Heart right ventricle (tissue), 16 donors: ENCODE measurements at regions not wholly inside any gene's neighbourhood (a gene's known extent, or its start where the extent isn't known, plus 50 kb on each side); places are given as distances from the start of the nearest gene placed in this dataset.

Experiments
- ATAC-seq, 8 donors: fragments of 200-7000 bp; cut with Tn5 transposase; one replicate each; pipeline ENCODE4 v1.9.1; 2020; ENCODE audit warnings: mild to moderate bottlenecking in 8 of 8, moderate library complexity in 8 of 8, moderate number of reproducible peaks in 1 of 8
- DNase-seq, 2 donors: peaks; one replicate each; pipeline ENCODE4 v3.0.0-alpha.2; 2020
- H3K27ac ChIP-seq, 10 donors: fragments of 200-600 bp; sonication (generic) in 2 of 10; one replicate each; pipeline versions ENCODE4 v1.5.0 to v1.8.0; 2020 to 2022; ENCODE audit warnings: mild to moderate bottlenecking in 3 of 10
- H3K27me3 ChIP-seq, 7 donors: fragments of 200-600 bp; one replicate each; pipeline ENCODE4 v1.8.0; 2021 to 2022; ENCODE audit warnings: mild to moderate bottlenecking in 2 of 7
- H3K36me3 ChIP-seq, 9 donors: fragments of 200-600 bp; sonication (generic) in 1 of 9; one replicate each; pipeline versions ENCODE4 v1.5.0 to v1.8.0; 2020 to 2022; ENCODE audit warnings: mild to moderate bottlenecking in 2 of 9
- H3K4me1 ChIP-seq, 9 donors: fragments of 200-600 bp; sonication (generic) in 1 of 9; one replicate each; pipeline versions ENCODE4 v1.5.0 to v1.8.0; 2020 to 2022; ENCODE audit warnings: mild to moderate bottlenecking in 4 of 9
- H3K4me3 ChIP-seq, 10 donors: fragments of 200-600 bp; sonication (generic) in 2 of 10; one replicate each; pipeline versions ENCODE4 v1.5.0 to v1.8.0; 2020 to 2022; ENCODE audit warnings: mild to moderate bottlenecking in 7 of 10, moderate library complexity in 2 of 10
- H3K9me3 ChIP-seq, 11 donors: fragments of 200-600 bp in 10 of 11; sonication (generic) in 2 of 11; one replicate each; pipeline versions ENCODE4 v1.5.0 to v1.8.0; 2013 to 2022; ENCODE audit warnings: mild to moderate bottlenecking in 2 of 11, control low read depth in 1 of 11, moderate library complexity in 1 of 11
- WGBS, 2 donors: extraction: QIAGEN DNeasy Blood & Tissue Kit; methylation state at CpG; one replicate each; pipeline ENCODE4 v1.1.7; 2013; ENCODE audit warnings: inconsistent platforms in 1 of 2; 5-methylcytosine and 5-hydroxymethylcytosine counted together
- intact Hi-C, 10 donors: fragments of 100-400 bp; cut with DNase I; formaldehyde crosslinking; loops; one replicate each; pipeline versions ENCODE4 v1.11.1 to v1.14.2; 2022
- TF ChIP-seq, protein P1 (sequence below), 9 donors: fragments of 200-600 bp; sonication (generic) in 2 of 9; IDR thresholded peaks; one replicate each; pipeline versions ENCODE4 v1.5.0 to v1.8.0; 2021 to 2022; ENCODE audit warnings: antibody characterized with exemption in 9 of 9, mild to moderate bottlenecking in 5 of 9, moderate library complexity in 1 of 9
- donor health status: Arrhythmogenic right ventricular cardiomyopathy.
- donor health status: ischemic (EF 13 %, LVEDD 7.1; RV severe dilation, severe dysfunction).
- donor health status: healthy with polysubstance abuse.
- donor health status: DM: no; HTN: yes; CAD: no.
- donor health status: DM: no; HTN: no; CAD: no.
- donor health status: ischemic (EF 25% LVEDD 6.9; RV normal size, moderate dysfunction).
- donor health status: ischemic (EF 25% LVEDD 5.7; RV mildly dilated, moderate dysfunction).
- donor health status: healthy.
- donor health status: DM: yes; HTN: yes; CAD: no.
- donor health status: Ischemic cardiomyopathy.
- donor health status: ischemic (EF 35%, LVEDD 5.7; RV mildly dilated, moderate dysfunction).
- donor health status: nonischemic (EF 11% LVEDD 7.7; RV severe dilation, severe dysfunction).
- donor health status: DM: yes; HTN: yes; CAD: no.
- donor health status: PGD.
- donor health status: ischemic (EF 29% LVEDD 5.4; RV normal size, mild dysfunction).
- donor health status: nonischemic (EF 23%, LVEDD 6.1; RV moderate dilation, normal function).

DNA sequence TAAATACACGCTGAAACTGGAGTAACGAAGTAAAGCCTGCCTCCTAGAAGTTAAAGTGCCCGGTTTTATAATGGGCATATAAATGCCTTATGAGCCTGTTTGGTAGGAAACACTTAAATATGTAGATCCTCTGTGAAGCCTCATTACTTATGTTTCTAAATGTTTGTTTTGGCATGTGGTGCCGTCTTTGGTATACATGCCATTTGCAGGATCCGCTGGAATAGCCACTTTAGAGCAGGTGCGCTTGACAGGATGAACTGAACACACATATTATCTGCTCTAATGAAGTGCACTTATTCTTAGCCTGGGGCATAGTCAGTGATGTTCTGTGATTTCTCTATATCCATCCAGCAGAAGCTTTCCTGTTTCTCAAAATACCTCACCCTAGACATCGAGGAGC lies 778.1 kb upstream of the WWC1 start:
- H3K27me3 ChIP-seq = peaks cover 0 to 12% (median 0%) of the 10 kb centered on the region in 7 donors
- TF ChIP-seq, protein P1, sequence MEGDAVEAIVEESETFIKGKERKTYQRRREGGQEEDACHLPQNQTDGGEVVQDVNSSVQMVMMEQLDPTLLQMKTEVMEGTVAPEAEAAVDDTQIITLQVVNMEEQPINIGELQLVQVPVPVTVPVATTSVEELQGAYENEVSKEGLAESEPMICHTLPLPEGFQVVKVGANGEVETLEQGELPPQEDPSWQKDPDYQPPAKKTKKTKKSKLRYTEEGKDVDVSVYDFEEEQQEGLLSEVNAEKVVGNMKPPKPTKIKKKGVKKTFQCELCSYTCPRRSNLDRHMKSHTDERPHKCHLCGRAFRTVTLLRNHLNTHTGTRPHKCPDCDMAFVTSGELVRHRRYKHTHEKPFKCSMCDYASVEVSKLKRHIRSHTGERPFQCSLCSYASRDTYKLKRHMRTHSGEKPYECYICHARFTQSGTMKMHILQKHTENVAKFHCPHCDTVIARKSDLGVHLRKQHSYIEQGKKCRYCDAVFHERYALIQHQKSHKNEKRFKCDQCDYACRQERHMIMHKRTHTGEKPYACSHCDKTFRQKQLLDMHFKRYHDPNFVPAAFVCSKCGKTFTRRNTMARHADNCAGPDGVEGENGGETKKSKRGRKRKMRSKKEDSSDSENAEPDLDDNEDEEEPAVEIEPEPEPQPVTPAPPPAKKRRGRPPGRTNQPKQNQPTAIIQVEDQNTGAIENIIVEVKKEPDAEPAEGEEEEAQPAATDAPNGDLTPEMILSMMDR (IDR thresholded peaks at IDR 0.05) = no peak
- H3K4me1 ChIP-seq = no peaks in the 10 kb centered on the region
- no peak for ATAC-seq
- no peaks in the 10 kb centered on the region for H3K36me3 ChIP-seq
- no peak overlapping the region for H3K4me3 ChIP-seq
- DNase-seq = no peak
- no peak overlapping the region for H3K27ac ChIP-seq
- no peaks in the 10 kb centered on the region for H3K9me3 ChIP-seq
- 62% methylated on average over 7 of the region's 7 CpGs for WGBS, 2 donors
- intact Hi-C loops = no loop called here

DNA sequence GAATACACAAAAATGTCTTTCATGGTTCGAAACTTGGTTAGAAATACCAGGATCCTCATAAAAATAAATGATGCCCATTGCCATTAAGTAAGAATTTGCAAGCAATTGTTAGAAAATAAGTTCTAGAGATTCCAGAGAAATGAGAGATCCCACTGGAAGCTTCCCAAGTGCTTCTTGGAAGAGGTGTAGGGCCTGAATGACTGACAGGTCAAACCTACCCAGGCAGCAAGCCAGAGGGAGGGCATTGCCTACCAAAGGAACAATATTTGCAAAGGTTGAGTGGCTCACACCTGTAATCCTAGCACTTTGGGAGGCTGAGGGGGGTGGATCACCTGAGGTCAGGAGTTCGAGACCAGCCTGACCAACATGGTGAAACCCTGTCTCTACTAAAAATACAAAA lies 777.0 kb upstream of the WWC1 start:
- Histone ChIP-seq H3K27me3 (peaks cover 0 to 3% (median 0%) of the 10 kb centered on the region in 7 donors), H3K27ac (no peak overlapping the region), H3K36me3 (no peaks in the 10 kb centered on the region), H3K4me3 (no peak overlapping the region), H3K9me3 (no peaks in the 10 kb centered on the region), H3K4me1 (no peaks in the 10 kb centered on the region)
- TF ChIP-seq, protein P1 (IDR thresholded peaks at IDR 0.05) = no peak
- WGBS, 2 donors = 84 to 87% methylated on average over 2 of the region's 2 CpGs
- intact Hi-C loops = no loop called here
- DNase-seq = no peak
- no peak for ATAC-seq

DNA sequence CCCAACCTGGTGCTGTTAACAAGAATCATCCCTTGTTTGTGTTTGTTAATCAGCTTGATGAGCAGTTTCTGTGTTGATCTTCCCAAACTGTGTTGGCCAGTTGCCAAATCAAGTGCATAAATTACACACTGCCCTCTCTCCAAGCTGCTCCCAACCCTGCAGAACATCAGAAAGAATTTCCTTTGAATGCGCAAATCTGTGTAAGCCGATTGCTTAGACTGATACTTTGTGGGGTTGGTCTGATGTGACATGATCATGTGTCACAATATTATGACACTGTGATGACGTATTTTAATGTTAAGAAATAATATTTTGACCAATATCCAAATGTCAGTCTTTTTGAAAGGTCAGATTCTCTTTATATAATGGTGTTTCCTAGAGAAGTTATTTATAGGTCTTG lies 766.4 kb upstream of the WWC1 start:
- intact Hi-C loops = no loop called here
- Histone ChIP-seq H3K36me3 (no peaks in the 10 kb centered on the region), H3K4me3 (no peak overlapping the region), H3K27me3 (no peaks in the 10 kb centered on the region), H3K27ac (no peak overlapping the region), H3K4me1 (no peaks in the 10 kb centered on the region), H3K9me3 (peaks cover 0 to 12% (median 0%) of the 10 kb centered on the region in 11 donors)
- 68 to 72% methylated on average over 3 of the region's 3 CpGs for WGBS, 2 donors
- no peak for ATAC-seq
- TF ChIP-seq, protein P1 (IDR thresholded peaks at IDR 0.05) = no peak
- DNase-seq = no peak

DNA sequence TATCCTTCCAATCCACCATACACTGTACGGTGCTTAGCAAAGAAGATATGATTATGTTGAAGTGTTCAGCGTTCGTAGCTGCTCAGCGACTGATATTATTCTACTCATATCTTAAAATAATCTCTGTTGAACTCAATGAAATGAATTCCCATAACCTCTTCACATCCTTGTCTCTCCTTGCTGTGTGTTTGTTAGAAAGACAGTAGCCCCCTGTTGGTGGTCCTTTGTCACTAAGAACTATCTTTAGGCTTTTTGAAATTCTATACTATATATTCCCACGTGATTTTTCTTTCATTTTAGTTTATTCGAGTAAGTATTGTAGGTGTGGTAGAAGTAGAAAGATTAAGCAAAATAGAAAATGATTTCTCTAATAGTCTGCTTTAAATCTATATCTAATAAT lies 762.8 kb upstream of the WWC1 start:
- 54 to 58% methylated on average over 6 of the region's 6 CpGs for WGBS, 2 donors
- intact Hi-C loops = no loop called here
- H3K27me3 ChIP-seq = no peaks in the 10 kb centered on the region
- H3K36me3 ChIP-seq = no peaks in the 10 kb centered on the region
- no peaks in the 10 kb centered on the region for H3K4me1 ChIP-seq
- H3K27ac ChIP-seq = no peak overlapping the region
- TF ChIP-seq, protein P1 (IDR thresholded peaks at IDR 0.05) = no peak
- DNase-seq (no peak), ATAC-seq (no peak)
- no peak overlapping the region for H3K4me3 ChIP-seq
- no peaks in the 10 kb centered on the region for H3K9me3 ChIP-seq

DNA sequence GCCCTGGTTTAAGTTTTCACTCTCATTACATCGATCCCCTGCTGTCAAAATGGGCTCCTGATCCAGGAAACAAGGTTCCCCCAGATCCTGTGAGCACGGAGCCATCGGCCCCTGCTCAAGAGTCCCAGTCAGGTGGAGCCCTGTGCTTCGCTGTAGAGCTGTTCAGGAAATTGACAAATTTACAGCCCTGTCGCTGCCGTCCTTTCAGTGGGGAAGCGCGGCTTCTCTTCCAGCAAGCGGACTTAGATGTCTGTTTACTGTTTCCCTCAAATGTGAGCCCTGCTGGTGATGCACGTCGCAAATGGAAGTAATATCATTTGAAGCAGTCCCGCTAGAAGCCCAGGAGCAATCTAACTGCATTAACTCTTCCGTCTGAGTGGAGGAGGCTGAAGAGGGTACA lies 760.9 kb upstream of the WWC1 start:
- DNase-seq = no peak
- no peak for ATAC-seq
- H3K27ac ChIP-seq = no peak overlapping the region
- H3K4me1 ChIP-seq = no peaks in the 10 kb centered on the region
- peaks cover 0 to 4% (median 0%) of the 10 kb centered on the region in 11 donors for H3K9me3 ChIP-seq
- H3K4me3 ChIP-seq = no peak overlapping the region
- intact Hi-C loops = no loop called here
- no peaks in the 10 kb centered on the region for H3K36me3 ChIP-seq
- 70 to 77% methylated on average over 13 of the region's 13 CpGs for WGBS, 2 donors
- TF ChIP-seq, protein P1 (IDR thresholded peaks at IDR 0.05) = no peak
- no peaks in the 10 kb centered on the region for H3K27me3 ChIP-seq
